H9 (cell line): ENCODE measurements at regions not wholly inside any gene's neighbourhood (a gene's known extent, or its start where the extent isn't known, plus 50 kb on each side); places are given as distances from the start of the nearest gene placed in this dataset.
A peak's percentile ranks its signal among the peaks of the same experiment; 100 is the strongest.

Source experiments
- DNase-seq: peaks from one replicate; pipeline ENCODE4 v3.0.0-alpha.2; 2017
- H2AFZ ChIP-seq: one replicate; pipeline ENCODE4 v1.6.1; 2013; ENCODE audit warnings: mild to moderate bottlenecking, low read length, control low read depth, moderate library complexity
- H2AK5ac ChIP-seq: 2 replicates; pipeline ENCODE4 v1.6.1; 2013; ENCODE audit warnings: low read length, control low read depth, mixed read lengths; ENCODE audit not compliant: insufficient read length
- H2BK120ac ChIP-seq: one replicate; pipeline ENCODE4 v1.6.1; 2013; ENCODE audit warnings: low read depth, mild to moderate bottlenecking, low read length, control low read depth, inconsistent platforms; ENCODE audit not compliant: poor library complexity, severe bottlenecking
- H2BK12ac ChIP-seq: 2 replicates; pipeline ENCODE4 v1.6.1; 2013; ENCODE audit warnings: low read length, control low read depth, mixed read lengths, low read depth; ENCODE audit not compliant: insufficient read length
- H2BK15ac ChIP-seq: 2 replicates; pipeline ENCODE4 v1.6.1; 2013; ENCODE audit warnings: low read depth, low read length, control low read depth
- H2BK20ac ChIP-seq: one replicate; pipeline ENCODE4 v1.6.1; 2013; ENCODE audit warnings: low read depth, mild to moderate bottlenecking, low read length, control low read depth, inconsistent platforms; ENCODE audit not compliant: poor library complexity, severe bottlenecking
- H2BK5ac ChIP-seq: 2 replicates; pipeline ENCODE4 v1.6.1; 2013; ENCODE audit warnings: low read length, control low read depth, mixed read lengths; ENCODE audit not compliant: insufficient read length
- H3K14ac ChIP-seq: 2 replicates; pipeline ENCODE4 v1.6.1; 2013; ENCODE audit warnings: low read length, control low read depth; ENCODE audit not compliant: insufficient read depth
- H3K18ac ChIP-seq: 2 replicates; pipeline ENCODE4 v1.6.1; 2013; ENCODE audit warnings: low read depth, mild to moderate bottlenecking, mixed read lengths, low read length, control low read depth; ENCODE audit not compliant: insufficient read length
- H3K23ac ChIP-seq: 2 replicates; pipeline ENCODE4 v1.6.1; 2013; ENCODE audit warnings: low read length, control low read depth, mixed read lengths, low read depth; ENCODE audit not compliant: insufficient read length
- H3K23me2 ChIP-seq: 2 replicates; pipeline ENCODE4 v1.6.1; 2013; ENCODE audit warnings: low read depth, mild to moderate bottlenecking, mixed read lengths, low read length, control low read depth; ENCODE audit not compliant: insufficient read length, poor library complexity, severe bottlenecking
- H3K27ac ChIP-seq: 2 replicates; pipeline ENCODE4 v1.5.1; 2013; ENCODE audit warnings: low read length, control low read depth, mixed read lengths, low read depth; ENCODE audit not compliant: insufficient read length
- H3K27me3 ChIP-seq: 2 replicates; pipeline ENCODE4 v1.6.1; 2013; ENCODE audit warnings: low read length, control low read depth, inconsistent platforms; ENCODE audit not compliant: insufficient read depth
- H3K4ac ChIP-seq: 2 replicates; pipeline ENCODE4 v1.6.1; 2013; ENCODE audit warnings: low read depth, mild to moderate bottlenecking, control low read depth, inconsistent platforms, low read length, moderate library complexity
- H3K4me1 ChIP-seq: 2 replicates; pipeline ENCODE4 v1.6.1; 2013; ENCODE audit warnings: low read length, control low read depth, inconsistent platforms; ENCODE audit not compliant: insufficient read depth
- H3K4me2 ChIP-seq: 2 replicates; pipeline ENCODE4 v1.6.1; 2013; ENCODE audit warnings: low read length, control low read depth, mixed read lengths; ENCODE audit not compliant: insufficient read length, insufficient read depth
- H3K56ac ChIP-seq: 2 replicates; pipeline ENCODE4 v1.6.1; 2013; ENCODE audit warnings: low read depth, mild to moderate bottlenecking, mixed read lengths, low read length, control low read depth; ENCODE audit not compliant: insufficient read length
- H3K79me1 ChIP-seq: 2 replicates; pipeline ENCODE4 v1.6.1; 2013; ENCODE audit warnings: low read depth, mild to moderate bottlenecking, moderate library complexity, low read length, control low read depth, inconsistent platforms; ENCODE audit not compliant: insufficient read depth, poor library complexity, severe bottlenecking
- H3K79me2 ChIP-seq: 2 replicates; pipeline ENCODE4 v1.6.1; 2013; ENCODE audit warnings: low read length, control low read depth, inconsistent platforms; ENCODE audit not compliant: insufficient read depth
- H3K9ac ChIP-seq: 2 replicates; pipeline ENCODE4 v1.6.1; 2013; ENCODE audit warnings: low read length, control low read depth, mixed read lengths; ENCODE audit not compliant: insufficient read length; ENCODE audit errors: extremely low read depth
- H3K9me3 ChIP-seq: one replicate; pipeline ENCODE4 v1.6.1; 2013; ENCODE audit warnings: low read depth, low read length, inconsistent platforms; ENCODE audit not compliant: control insufficient read depth
- H3T11ph ChIP-seq: one replicate; pipeline ENCODE4 v1.6.1; 2013; ENCODE audit warnings: mild to moderate bottlenecking, low read length, control low read depth, inconsistent platforms
- H4K20me1 ChIP-seq: one replicate; pipeline ENCODE4 v1.6.1; 2013; ENCODE audit not compliant: control insufficient read depth, insufficient read length, insufficient read depth
- H4K5ac ChIP-seq: 2 replicates; pipeline ENCODE4 v1.6.1; 2013; ENCODE audit warnings: low read depth, mild to moderate bottlenecking, mixed read lengths, low read length, control low read depth; ENCODE audit not compliant: insufficient read length
- H4K8ac ChIP-seq: replicated peaks from 2 replicates; pipeline ENCODE4 v1.6.1; 2013; ENCODE audit warnings: low read length, control low read depth, mixed read lengths, low read depth; ENCODE audit not compliant: insufficient read length
- H4K91ac ChIP-seq: 2 replicates; pipeline ENCODE4 v1.6.1; 2013; ENCODE audit warnings: low read depth, mild to moderate bottlenecking, moderate library complexity, mixed read lengths, low read length, control low read depth; ENCODE audit not compliant: insufficient read length
- H3K27ac Mint-ChIP-seq, 3 experiments: 2 replicates in 2 of 3; 3 replicates in 1 of 3; pipeline ENCODE4 v1.8.0; 2020 to 2021; ENCODE audit warnings: mixed read lengths in 3 of 3, mild to moderate bottlenecking in 1 of 3, moderate library complexity in 1 of 3
- H3K27me3 Mint-ChIP-seq: 2 replicates; pipeline ENCODE4 v1.8.0; 2021; ENCODE audit warnings: low read depth, mild to moderate bottlenecking, moderate library complexity, mixed read lengths
- H3K36me3 Mint-ChIP-seq, 3 experiments: 2 replicates in 2 of 3; 3 replicates in 1 of 3; pipeline ENCODE4 v1.8.0; 2020 to 2021; ENCODE audit warnings: low read depth in 3 of 3, mixed read lengths in 3 of 3; ENCODE audit not compliant: insufficient read depth in 1 of 3
- H3K4me1 Mint-ChIP-seq, 2 experiments: 2 replicates each; pipeline ENCODE4 v1.8.0; 2020; ENCODE audit warnings: mixed read lengths in 2 of 2
- H3K4me3 Mint-ChIP-seq, 2 experiments: 2 replicates in 1 of 2; 3 replicates in 1 of 2; pipeline ENCODE4 v1.8.0; 2020 to 2021; ENCODE audit warnings: mild to moderate bottlenecking in 2 of 2, mixed read lengths in 2 of 2, moderate library complexity in 1 of 2
- H3K9me3 Mint-ChIP-seq, 2 experiments: 2 replicates in 1 of 2; 3 replicates in 1 of 2; pipeline ENCODE4 v1.8.0; 2020; ENCODE audit warnings: mild to moderate bottlenecking in 2 of 2, mixed read lengths in 2 of 2, moderate library complexity in 1 of 2
- CTCF ChIP-seq: fragments of 200-600 bp; sonication (generic); conservative IDR thresholded peaks from 3 replicates; pipeline ENCODE4 v1.8.0; 2021; ENCODE audit warnings: antibody characterized with exemption, mild to moderate bottlenecking
- WGBS: extraction: QIAGEN DNeasy Blood & Tissue Kit; methylation state at CpG from one replicate; pipeline ENCODE4 v1.1.7; 2013; ENCODE audit warnings: missing lambda C conversion rate, low lambda C conversion rate, mixed read lengths; ENCODE audit not compliant: insufficient read length; ENCODE audit errors: extremely low coverage; 5-methylcytosine and 5-hydroxymethylcytosine counted together

GRCh38 chr13:30000370-30000765, 150.0 kb upstream of the UBL3 start:
- H3K23me2 ChIP-seq: no peaks in the 10 kb centered on the region
- H2BK120ac ChIP-seq: no peak overlapping the region
- H3K4me2 ChIP-seq: no peak overlapping the region
- no peak overlapping the region for H4K5ac ChIP-seq
- DNase-seq: no peak
- H2BK12ac ChIP-seq: no peak overlapping the region
- H3K56ac ChIP-seq: no peak overlapping the region
- H2AFZ ChIP-seq: no peak overlapping the region
- no peak overlapping the region for H4K8ac ChIP-seq
- no peak overlapping the region for H2AK5ac ChIP-seq
- H3K79me2 ChIP-seq: no peaks in the 10 kb centered on the region
- no peaks in the 10 kb centered on the region for H3K27me3 ChIP-seq
- H3T11ph ChIP-seq: no peak overlapping the region
- H3K4ac ChIP-seq: no peak overlapping the region
- H3K36me3 Mint-ChIP-seq: no peaks in the 10 kb centered on the region
- H3K4me1 Mint-ChIP-seq: no peaks in the 10 kb centered on the region
- no peak overlapping the region for H3K4me3 Mint-ChIP-seq
- H3K23ac ChIP-seq: no peak overlapping the region
- H2BK15ac ChIP-seq: no peak overlapping the region
- no peak overlapping the region for H4K91ac ChIP-seq
- peaks cover 0 to 2% of the 10 kb centered on the region in 2 experiments; a peak in 1 of 5 replicates for H3K9me3 Mint-ChIP-seq
- H3K27ac ChIP-seq: no peak overlapping the region
- H4K20me1 ChIP-seq: no peaks in the 10 kb centered on the region
- no peaks in the 10 kb centered on the region for H3K4me1 ChIP-seq
- no peak overlapping the region for H3K9ac ChIP-seq
- no peaks in the 10 kb centered on the region for H3K9me3 ChIP-seq
- no peak overlapping the region for H3K14ac ChIP-seq
- no peak overlapping the region for H2BK5ac ChIP-seq
- no peak overlapping the region for H3K18ac ChIP-seq
- H3K27ac Mint-ChIP-seq: peak overlapping the region in 2 of 3 experiments; percentile 50 to 60; a peak in 2 of 7 replicates
- WGBS: no CpG with 5 or more reads among the region's 11 CpGs
- H3K27me3 Mint-ChIP-seq: peaks cover 2% of the 10 kb centered on the region; the same call in 1 of the 2 replicates
- no peaks in the 10 kb centered on the region for H3K79me1 ChIP-seq
- no peak for TF ChIP-seq CTCF
- no peak overlapping the region for H2BK20ac ChIP-seq
